CD4-positive, alpha-beta T cell treated with Interleukin-6 for 4 hours (primary cell): ENCODE measurements at regions not wholly inside any gene's neighbourhood (a gene's known extent, or its start where the extent isn't known, plus 50 kb on each side); places are given as distances from the start of the nearest gene placed in this dataset.
"Not testable (repeated sequence)": the region's sequence is repeated elsewhere in the genome, so short reads cannot be mapped to it uniquely, and the experiment has no call there.

Experiments
- DNase-seq: peaks from one replicate; pipeline ENCODE4 v3.0.0-alpha.2; 2020; ENCODE audit warnings: mixed read lengths

DNA sequence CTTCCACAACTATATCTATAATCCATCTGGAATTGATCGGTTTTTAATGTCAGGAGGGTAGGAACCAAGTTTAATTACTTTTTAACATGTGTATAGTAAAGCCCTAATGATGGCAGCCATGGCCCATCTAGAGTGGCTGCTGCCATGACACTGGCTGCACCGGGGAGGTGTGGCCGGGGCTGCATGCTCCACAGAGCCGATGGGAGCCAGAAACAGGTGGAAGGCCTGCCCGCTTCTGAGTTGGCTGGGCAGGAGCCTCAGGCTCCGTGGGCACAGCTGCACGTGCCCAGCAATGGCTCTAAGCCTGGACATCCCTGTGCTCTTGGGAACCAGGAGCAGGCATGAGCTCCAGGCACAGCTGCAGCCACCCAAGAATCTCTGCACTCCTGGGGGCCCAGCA is 73.0 kb downstream of the GBP6 start:
- DNase-seq = no peak

- DNase-seq = not testable (repeated sequence)
These were observed 74.4 kb downstream of the GBP6 start for GRCh38 chr1:89438301-89438700.

GRCh38 chr1:89440911-89441310 is 77.1 kb downstream of the GBP6 start:
- DNase-seq = no peak

GRCh38 chr1:89444791-89445190 is 79.8 kb upstream of the LRRC8B start:
- DNase-seq = no peak

- no peak for DNase-seq
These were observed 73.6 kb upstream of the LRRC8B start for GRCh38 chr1:89451011-89451410.

- DNase-seq = no peak
These were observed 71.3 kb upstream of the LRRC8B start for GRCh38 chr1:89453123-89453972.

GRCh38 chr1:89454845-89455521 is 69.6 kb upstream of the LRRC8B start:
- DNase-seq = peak; percentile 71

DNA sequence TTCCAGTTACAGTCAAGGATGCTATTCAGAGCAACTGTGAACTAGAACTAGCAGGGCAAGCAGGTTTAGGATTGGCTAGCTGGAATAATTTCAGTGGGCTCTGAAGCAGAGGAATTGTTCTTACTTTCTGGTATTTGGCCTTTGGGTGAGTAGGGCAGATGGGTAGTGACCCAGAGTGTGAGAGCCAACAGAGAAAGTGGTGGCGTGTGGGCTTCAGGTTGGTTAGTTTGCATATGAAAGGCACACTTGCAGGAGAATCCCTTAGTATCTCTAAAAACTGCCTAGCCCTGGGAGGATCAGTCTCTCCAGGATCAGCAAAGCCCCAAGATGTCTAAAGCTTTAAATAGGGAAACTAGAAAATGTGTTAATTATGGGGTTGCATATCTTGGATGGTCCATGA is 67.6 kb upstream of the LRRC8B start:
- no peak for DNase-seq

DNA sequence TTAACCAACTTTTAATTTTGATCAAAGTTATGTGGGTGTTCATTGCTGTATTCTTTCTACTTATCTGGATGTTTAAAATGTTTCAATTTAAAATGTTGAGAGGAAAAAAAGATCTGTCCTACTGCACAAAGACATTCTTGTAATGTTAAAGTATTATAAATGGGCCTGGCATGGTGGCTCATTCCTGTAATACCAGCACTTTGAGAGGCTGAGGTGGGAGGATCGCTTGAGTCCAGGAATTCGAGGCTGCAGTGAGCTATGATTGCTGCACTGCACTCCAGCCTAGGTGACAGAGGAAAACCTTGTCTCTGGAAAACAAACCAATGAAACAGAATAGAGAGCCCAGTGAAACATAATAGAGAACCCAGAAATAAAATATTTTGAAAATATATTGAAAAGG is 65.5 kb upstream of the LRRC8B start:
- DNase-seq = no peak

DNA sequence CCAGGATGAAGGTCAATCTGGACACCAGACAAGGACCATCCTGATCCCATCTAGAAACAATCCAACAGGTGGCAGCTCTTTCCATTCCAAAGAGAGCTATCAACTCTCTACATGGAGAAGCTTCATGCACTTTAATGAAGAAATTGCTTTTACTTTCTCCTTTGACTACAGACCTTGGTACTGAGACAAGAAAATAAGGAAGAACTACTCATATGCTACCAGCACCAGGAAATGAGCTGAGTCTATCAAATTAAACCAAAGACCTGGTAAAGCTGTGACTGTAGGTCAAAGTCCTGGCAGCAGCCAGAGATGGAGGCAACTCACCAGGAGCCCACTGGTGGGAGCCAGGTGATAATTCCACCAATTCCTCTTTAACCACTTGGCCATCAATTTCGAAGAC is 64.3 kb upstream of the LRRC8B start:
- DNase-seq = no peak

GRCh38 chr1:89462250-89462649 is 62.4 kb upstream of the LRRC8B start:
- no peak for DNase-seq

DNA sequence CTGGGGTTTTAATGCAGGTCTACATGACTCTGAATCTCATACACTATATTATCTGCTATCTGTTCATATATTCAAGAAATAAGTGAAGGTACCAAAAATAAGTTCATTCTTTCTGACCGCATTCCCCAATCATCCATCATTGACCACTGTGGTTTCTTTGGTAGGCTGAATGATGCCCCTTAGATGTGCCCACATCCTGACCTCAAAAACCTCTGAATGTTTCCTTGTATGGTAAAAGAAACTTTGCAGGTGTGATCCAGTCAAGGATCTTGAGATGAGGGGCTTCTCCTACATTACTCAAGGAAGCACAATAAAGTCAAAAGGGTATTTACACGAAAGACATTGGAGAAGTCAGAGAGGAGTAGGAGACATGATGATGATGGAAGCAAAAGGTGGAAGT is 60.6 kb upstream of the LRRC8B start:
- DNase-seq = peak; percentile 6

- DNase-seq = no peak
These were observed 59.4 kb upstream of the LRRC8B start for GRCh38 chr1:89465201-89465600.

GRCh38 chr1:89466307-89466930 is 58.2 kb upstream of the LRRC8B start:
- DNase-seq = no peak

DNA sequence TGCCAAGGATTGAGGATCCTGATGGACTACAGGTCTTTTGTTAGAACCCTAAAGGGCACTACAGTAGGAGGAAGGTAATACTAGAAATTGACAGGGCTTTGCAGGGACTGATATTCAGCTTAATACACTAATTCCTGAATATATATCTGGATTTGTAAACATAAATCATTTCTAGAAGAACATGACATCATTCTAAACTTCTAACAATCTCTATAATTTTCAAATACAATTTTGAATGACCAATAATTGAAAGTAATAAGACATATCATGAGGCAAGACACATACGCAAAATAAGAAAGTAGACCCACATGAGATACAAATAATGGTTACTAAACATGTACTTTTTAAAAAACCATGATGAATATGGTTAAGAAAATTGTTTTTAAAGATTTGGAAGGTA is 52.4 kb upstream of the LRRC8B start:
- no peak for DNase-seq

DNA sequence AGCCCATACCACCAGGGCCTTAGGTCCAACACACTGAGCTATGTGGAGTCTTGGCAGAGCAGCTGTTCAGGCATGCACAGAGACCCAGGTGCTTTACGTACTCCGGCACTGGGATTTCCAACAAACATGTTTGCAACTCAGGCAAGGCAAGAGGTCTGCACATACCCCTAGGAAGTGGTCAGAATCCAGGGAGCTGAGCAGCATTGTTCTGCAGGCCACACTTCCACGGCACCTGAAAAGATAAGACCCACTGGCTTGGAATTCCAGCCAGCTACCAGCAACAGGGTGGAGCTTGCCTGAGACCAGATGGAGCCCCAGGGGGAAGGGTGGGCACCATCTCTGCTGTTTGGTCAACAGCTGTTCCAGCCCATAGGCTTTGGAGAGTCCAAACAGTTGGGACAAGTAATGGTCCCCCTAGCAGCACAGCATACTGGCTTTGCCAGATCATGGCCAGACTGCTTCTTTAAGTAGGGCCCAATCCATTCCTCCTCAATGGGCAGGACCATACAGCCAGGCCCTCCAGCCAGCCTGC is 51.7 kb upstream of the LRRC8B start:
- no peak for DNase-seq
